NCI-H2227 (cell line): ENCODE measurements at regions not wholly inside any gene's neighbourhood (a gene's known extent, or its start where the extent isn't known, plus 50 kb on each side); places are given as distances from the start of the nearest gene placed in this dataset.
"Not testable (repeated sequence)": the region's sequence is repeated elsewhere in the genome, so short reads cannot be mapped to it uniquely, and the experiment has no call there.

ENCODE experiments used
- DNase-seq: peaks from one replicate; lab custom pipeline; 2025; ENCODE audit not compliant: unreplicated experiment; lab: John Stamatoyannopoulos, UW

DNA sequence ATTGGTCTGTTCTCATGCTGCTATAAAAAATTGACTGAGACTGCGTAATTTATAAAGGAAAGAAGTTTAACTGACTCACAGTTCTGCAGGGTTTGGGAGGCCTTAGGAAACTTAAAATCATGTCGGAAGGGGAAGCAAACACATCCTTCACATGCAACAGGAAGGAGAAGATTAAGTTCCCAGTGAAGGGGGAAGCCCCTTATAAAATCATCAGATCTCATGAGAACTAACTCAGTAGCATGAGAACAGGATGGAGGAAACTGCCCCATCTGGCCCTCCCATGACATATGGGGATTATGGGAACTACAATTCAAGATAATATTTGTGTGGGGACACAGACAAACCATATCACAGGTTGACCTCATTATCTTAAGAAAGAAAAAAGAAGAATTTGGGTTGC, 134.5 kb downstream of the PPP1R3A start:
- DNase-seq: no peak

GRCh38 chr7:113783403-113783802, 135.4 kb downstream of the PPP1R3A start:
- DNase-seq: no peak

GRCh38 chr7:113775804-113776203, 143.0 kb downstream of the PPP1R3A start:
- DNase-seq: no peak

GRCh38 chr7:113775401-113775800, 143.4 kb downstream of the PPP1R3A start:
- no peak for DNase-seq

- no peak for DNase-seq
Observed at GRCh38 chr7:113774182-113774807, 144.5 kb downstream of the PPP1R3A start.

- no peak for DNase-seq
Observed at GRCh38 chr7:113770146-113770738, 148.6 kb downstream of the PPP1R3A start.

DNA sequence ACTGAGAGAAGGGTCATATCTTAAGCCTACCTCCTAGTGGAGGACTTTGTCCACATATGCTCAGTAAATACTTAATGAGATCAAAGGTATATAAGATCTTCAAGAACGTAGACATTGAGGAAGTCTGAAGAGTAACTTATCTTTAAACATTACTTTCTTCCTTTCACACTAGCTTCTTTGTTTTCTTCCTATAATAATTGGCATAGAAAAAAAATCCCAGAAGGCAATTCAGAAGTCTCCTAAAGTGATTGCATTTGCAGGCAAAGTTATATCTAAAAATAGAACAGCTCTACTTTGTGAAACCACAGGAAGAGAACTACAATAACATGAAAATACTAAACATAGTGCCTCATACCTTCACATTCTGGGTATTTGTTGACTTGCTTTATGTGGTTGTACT, 150.4 kb downstream of the PPP1R3A start:
- no peak for DNase-seq

- DNase-seq: no peak
Observed at GRCh38 chr7:113764401-113765035, 154.3 kb downstream of the PPP1R3A start.

DNA sequence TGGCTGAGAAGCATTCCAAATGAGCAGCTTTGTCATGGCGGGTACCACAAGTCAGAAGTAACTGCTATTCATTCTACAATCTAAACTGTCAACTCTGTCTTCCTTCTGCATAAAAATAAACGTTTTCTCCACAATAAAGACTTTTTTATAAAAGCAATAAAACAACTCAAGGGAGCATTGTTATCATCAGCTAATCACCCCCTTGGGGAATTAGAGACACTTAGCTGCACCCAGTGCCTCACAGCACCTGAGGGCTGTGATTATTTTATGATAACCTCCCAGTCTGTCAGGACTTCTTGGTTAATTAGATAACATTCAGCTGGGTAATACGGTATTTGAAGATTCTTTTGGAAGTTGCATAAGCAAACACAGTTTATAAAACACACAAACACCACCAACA, 155.6 kb downstream of the PPP1R3A start:
- DNase-seq: no peak

- no peak for DNase-seq
Observed at GRCh38 chr7:113756250-113756649, 162.6 kb downstream of the PPP1R3A start.

DNA sequence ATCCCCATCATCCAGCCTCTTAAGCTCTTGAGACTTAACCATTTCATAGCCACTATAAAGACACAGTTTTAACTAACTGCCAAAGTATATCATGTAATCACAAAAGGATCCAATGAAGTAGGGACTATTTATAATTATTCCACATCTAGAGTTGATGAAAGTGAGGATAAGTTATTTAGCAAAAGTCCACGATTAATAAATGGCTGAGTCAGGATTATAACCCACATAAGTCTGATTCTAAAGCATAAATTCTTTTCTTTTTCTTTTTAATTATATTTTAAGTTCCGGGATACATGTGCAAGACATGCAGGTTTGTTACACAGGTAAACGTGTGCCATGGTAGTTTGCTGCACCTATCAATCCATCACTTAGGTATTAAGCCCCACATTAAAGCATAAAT, 166.1 kb downstream of the PPP1R3A start:
- DNase-seq: no peak

- DNase-seq: no peak
Observed at GRCh38 chr7:113752289-113752688, 166.5 kb downstream of the PPP1R3A start.

DNA sequence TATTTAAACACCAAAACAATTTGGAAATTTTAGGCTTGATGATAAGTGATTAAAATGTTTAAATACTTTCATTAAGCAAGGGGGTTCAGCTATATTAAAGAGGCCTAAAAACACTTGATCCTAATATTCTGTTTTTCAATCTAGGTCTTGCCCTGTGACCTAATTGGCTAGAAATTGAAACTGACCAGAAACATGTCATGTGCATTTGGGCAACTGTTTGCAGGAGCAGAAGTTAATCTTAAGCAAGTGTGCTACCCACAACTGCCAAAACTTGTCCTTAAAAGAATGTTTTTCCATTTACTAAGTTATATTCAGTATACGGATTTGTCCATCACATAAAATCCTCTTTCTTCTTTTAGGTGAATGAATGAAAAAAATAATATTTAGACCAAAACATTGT, 167.3 kb downstream of the PPP1R3A start:
- DNase-seq: no peak

DNA sequence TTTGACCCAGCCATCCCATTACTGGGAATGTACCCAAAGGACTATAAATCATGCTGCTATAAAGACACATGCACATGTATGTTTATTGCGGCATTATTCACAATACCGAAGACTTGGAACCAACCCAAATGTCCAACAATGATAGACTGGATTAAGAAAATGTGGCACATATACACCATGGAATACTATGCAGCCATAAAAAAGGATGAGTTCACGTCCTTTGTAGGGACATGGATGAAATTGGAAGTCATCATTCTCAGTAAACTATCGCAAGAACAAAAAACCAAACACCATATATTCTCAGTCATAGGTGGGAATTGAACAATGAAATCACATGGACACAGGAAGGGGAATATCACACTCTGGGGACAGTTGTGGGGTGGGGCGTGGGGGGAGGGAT, 170.4 kb downstream of the PPP1R3A start:
- not testable (repeated sequence) for DNase-seq

DNA sequence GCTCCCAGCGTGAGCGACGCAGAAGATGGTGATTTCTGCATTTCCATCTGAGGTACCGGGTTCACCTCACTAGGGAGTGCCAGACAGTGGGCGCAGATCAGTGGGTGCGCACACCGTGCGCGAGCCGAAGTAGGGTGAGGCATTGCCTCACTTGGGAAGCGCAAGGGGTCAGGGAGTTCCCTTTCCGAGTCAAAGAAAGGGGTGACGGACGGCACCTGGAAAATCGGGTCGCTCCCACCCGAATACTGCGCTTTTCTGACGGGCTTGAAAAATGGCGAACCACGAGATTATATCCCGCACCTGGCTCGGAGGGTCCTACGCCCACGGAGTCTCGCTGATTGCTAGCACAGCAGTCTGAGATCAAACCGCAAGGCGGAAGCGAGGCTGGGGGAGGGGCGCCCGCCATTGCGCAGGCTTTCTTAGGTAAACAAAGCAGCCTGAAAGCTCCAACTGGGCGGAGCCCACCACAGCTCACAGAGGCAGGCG, 175.8 kb downstream of the PPP1R3A start:
- DNase-seq: peak; percentile 21

DNA sequence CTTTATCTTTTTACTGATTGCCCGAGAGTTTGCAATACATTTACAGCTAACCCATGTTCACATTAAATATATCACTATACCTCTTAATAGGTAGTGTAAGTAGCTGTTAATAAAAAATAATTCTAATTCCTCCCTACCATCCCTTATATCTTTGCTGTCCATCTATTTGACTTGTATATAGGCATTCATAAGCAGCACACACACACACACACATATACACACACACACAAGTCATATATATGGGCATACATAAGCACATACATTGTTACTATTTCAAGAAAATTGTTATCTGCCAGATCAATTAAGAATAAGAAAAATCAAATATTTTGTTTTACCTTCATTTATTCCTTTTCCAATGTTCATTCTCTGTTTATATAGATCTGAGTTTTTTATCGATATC, 176.4 kb downstream of the PPP1R3A start:
- DNase-seq: no peak

- DNase-seq: no peak
Observed at GRCh38 chr7:113731571-113731970, 187.2 kb downstream of the PPP1R3A start.

DNA sequence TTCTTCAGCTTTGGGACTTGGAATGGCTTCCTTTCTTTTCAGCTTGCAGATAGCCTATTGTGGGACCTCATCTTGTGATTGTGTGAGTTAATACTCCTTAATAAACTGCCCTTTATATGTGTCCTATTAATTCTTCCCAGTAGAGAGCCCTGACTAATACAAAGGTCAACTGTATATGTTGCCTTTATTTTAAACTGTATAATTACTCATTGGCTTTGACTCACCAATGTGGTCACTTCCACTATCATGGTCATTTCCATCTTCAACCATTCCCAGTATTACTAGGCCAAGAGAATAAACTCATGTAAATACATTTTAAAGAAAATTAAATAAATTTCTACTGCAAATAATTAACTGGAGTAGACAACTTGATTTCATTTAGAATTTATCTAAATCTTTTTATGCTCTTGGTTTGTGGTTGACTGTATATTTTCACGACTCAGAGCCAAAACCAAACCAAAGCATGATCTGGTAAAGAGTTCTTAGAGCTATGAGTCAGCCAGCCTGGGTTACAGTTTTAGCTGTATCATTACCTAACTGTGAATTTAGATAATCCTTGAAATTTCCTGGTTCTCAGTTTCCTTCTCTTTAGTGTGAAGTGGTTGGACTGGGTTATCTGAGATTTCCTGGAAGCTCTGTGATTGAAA, 188.4 kb downstream of the PPP1R3A start:
- no peak for DNase-seq

DNA sequence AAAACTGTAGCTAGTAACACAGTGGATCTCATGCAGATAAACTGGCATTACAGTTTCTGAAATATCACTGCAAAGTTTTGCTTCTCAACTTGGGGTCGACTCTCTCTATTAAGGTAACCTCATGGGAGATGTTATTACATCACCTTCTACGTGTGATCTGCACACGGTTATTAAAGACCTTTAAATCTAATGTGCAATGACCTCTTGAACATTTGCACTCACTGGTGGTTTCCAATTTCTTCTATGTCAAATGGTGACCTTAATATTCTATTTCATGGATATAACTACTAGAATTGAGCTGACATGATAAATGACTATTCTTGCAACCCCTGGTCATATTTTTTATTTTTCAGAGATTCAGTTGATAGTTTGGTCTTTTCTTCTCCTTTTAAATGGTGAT, 191.3 kb downstream of the PPP1R3A start:
- no peak for DNase-seq

GRCh38 chr7:113722006-113722405, 196.8 kb downstream of the PPP1R3A start:
- no peak for DNase-seq

DNA sequence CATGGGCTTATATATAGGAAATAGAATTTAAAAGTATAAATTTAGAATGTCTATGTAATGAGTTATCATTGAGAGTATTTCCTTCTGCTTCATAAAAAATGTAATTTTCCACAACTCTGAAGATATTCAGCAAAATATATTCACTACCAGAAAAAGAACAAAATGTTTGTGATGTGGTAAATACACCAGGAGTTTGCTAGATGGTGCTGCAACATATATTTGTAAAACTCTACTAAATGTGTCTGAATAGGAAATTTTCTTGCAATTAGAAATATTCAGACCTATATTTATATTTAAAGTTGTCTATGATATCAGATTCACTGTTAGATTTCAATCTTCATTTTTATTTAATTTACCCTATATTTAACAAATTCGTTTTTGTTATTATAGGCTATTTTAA, 201.1 kb downstream of the PPP1R3A start:
- DNase-seq: no peak
